Brain pericyte (primary cell): ENCODE measurements at regions not wholly inside any gene's neighbourhood (a gene's known extent, or its start where the extent isn't known, plus 50 kb on each side); places are given as distances from the start of the nearest gene placed in this dataset.
"Not testable (repeated sequence)": the region's sequence is repeated elsewhere in the genome, so short reads cannot be mapped to it uniquely, and the experiment has no call there.

Experiments
- DNase-seq: peaks from one replicate; pipeline ENCODE4 v3.0.0-alpha.2; 2012; ENCODE audit warnings: low read depth, low spot score

- no peak for DNase-seq
These were observed 248.6 kb downstream of the SP3 start for GRCh38 chr2:173716458-173717052.

- DNase-seq = no peak
These were observed 245.7 kb downstream of the SP3 start for GRCh38 chr2:173719471-173719870.

- no peak for DNase-seq
These were observed 244.9 kb downstream of the SP3 start for GRCh38 chr2:173720306-173720705.

- DNase-seq = no peak
These were observed 230.4 kb downstream of the SP3 start for GRCh38 chr2:173734797-173735196.

- DNase-seq = not testable (repeated sequence)
These were observed 227.1 kb downstream of the SP3 start for GRCh38 chr2:173737954-173738575.

DNA sequence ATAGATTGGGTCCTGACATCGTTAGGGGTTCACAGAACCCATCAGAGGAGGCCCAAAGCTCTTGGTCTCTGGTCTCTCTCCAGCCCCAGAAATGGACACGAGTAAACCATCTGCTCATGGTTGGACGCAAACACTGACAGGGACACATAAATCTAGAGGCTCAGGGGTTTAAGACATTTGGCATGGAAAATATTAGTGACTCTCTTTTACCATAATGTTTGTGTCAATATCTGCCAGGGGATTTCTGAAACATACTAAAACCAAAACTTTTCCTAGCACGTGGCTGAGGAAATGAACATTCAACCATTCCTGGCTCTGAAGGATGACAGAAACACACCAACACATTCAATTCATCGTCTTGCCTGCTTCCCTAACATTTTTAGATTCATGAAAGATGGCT lies 226.2 kb downstream of the SP3 start:
- DNase-seq = no peak

DNA sequence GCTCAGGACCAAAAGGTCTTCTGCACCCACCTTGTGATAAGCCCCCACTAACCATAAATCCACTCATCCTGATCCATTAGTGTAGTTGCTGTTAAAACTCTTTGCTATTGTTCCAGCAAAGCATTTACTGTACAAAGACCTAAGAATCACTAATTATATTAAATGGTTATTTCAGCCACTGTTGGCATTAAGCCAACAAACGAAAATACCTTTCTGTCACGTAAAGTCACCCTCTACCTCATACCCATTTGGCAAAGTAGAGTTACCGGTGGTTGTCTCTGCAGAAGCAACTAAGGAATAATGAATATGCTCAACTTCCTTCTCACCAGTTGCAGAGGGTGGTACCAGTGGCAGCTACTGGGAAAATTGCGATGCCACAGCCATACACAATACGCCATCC lies 224.5 kb downstream of the SP3 start:
- no peak for DNase-seq

- no peak for DNase-seq
These were observed 223.4 kb downstream of the SP3 start for GRCh38 chr2:173741759-173742158.

GRCh38 chr2:173747035-173747434 lies 218.1 kb downstream of the SP3 start:
- no peak for DNase-seq

- no peak for DNase-seq
These were observed 215.9 kb downstream of the SP3 start for GRCh38 chr2:173749315-173749714.

- no peak for DNase-seq
These were observed 214.8 kb downstream of the SP3 start for GRCh38 chr2:173750353-173750801.

GRCh38 chr2:173750831-173751230 lies 214.3 kb downstream of the SP3 start:
- no peak for DNase-seq

DNA sequence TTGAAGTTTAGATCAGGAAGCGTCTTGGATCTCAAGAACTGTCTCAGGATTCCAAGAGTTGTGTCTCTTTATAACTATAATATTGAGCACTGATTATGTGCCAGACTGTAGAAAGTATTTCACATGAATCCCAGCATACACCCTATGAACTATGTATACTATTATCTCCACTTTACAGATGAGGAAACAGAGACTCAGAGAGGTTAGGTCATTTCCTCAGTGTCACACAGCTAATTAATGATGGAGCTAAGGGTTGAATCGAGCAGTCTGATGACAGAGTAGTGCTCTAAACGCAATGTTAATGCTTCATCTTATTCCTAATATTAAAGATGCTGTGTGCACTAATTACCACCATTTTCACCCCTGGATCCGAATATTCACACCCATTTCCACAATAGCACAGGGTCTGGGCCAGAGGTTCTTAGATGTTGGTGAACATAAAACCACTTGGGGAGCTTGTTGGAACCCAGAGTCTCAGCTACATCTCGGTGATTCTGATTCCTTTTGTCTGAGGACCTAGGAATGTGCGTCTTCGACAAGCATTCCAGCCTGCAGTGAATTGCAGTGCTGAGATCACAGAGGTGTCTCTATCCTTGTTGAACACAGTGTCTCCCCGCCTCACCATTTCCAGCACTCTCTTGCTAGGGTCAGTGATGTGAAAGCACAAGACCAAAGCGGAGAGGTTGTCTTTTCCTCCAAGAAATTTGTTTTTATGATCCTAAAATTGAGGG lies 213.8 kb downstream of the SP3 start:
- DNase-seq = no peak

- no peak for DNase-seq
These were observed 213.0 kb downstream of the SP3 start for GRCh38 chr2:173752152-173752551.

DNA sequence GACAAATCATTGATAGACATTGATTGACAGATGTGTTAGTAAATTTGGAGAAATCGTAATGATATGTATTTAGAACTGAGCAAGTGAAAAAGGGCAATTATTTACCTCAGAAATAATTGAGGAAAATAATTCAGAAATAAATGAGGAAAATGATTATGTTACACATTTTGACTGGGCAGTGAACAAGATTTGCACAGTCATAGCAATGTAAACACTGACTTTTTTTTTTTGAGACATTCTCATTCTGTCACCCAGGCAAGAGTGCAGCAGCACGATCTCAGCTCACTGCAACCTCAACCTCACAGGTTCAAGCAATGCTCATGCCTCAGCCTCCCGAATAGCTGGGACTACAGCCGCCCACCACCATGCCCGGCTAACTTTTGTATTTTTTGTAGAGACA lies 211.7 kb downstream of the SP3 start:
- no peak for DNase-seq

GRCh38 chr2:173754165-173754564 lies 211.0 kb downstream of the SP3 start:
- DNase-seq = no peak

- no peak for DNase-seq
These were observed 210.3 kb downstream of the SP3 start for GRCh38 chr2:173754837-173755236.

DNA sequence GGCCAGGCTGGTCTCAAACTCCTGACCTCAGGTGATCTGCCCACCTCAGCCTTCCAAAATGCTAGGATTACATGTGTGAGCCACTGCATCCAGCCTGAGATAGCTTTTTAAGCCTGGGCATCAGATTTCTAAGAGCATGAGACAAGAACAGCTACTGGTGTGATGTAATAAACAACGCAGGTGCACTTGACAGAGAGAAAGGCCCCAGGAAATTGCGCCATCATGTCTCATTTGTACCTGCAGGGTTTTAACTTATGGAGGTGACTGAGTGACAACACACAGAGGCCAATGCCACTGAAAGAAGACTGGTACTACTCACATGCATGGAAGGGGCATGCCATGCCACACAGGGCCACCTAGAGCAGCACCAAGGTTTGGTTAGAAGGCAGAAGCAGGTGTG lies 209.4 kb downstream of the SP3 start:
- no peak for DNase-seq

DNA sequence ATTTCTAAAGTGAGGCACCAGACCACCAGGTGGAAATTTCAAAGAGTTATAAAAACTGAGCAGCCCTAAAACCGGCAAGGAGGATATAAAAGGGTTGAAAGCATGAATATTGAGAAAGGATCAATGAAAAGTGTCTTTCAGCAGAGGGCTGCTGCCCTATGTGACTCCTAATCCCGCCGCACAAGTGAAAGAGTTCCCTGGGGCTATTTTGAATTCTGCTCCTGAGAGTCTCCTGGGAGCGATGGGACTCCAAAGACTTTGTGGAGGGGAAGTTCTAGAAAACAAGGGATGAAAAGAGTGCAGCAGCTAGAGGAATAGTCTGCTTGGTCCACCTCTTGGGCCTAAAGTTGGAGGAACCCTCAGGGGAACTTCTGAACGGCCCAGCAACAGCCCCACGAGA lies 205.2 kb downstream of the SP3 start:
- no peak for DNase-seq

- DNase-seq = no peak
These were observed 204.6 kb downstream of the SP3 start for GRCh38 chr2:173760553-173760952.

DNA sequence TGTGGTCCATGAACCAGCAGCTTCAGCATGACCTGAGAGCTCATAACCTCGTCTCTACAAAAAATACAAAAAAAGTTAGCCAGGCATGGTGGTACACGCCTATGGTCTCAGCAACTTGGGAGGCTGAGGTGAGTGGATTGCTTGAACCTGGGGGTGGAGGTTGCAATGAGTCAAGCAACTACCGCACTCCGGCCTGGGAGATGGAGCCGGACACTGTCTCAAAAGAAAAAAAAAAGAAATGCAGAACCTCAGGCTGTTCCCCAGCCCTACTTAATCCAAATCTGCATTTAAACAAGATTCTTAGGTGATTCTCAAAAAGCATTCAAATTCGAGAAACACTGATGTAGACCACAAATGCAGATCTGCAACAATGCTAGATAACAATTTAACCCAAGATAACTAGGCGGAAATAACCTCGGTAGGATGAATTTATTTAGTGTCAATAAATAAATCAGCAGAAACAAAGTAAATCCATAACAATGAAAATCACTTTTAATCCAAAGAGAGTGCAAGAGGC lies 203.5 kb downstream of the SP3 start:
- DNase-seq = no peak

- no peak for DNase-seq
These were observed 203.0 kb downstream of the SP3 start for GRCh38 chr2:173762221-173762620.

DNA sequence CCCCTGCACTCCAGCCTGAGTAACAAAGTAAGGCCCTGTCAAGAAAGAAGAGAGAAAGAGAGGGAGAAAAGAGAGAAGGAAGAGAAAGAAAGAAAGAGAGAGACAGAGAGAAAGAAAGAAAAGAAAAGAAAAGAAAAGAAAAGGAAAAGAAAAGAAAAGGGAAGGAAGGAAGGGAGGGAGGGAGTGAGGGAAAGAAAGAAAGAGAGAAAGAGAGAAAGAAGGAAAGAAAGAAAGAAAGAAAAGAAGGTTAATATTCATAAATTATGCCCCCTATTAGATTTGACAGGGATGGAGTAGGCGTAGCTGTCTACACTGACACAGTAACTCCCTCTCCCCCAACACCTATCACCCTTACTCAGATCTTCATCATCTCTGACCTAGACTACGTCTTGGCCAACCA lies 202.3 kb downstream of the SP3 start:
- DNase-seq = no peak
